Urinary bladder (tissue), 3 donors: ENCODE measurements at regions not wholly inside any gene's neighbourhood (a gene's known extent, or its start where the extent isn't known, plus 50 kb on each side); places are given as distances from the start of the nearest gene placed in this dataset.
"Not testable (repeated sequence)": the region's sequence is repeated elsewhere in the genome, so short reads cannot be mapped to it uniquely, and the experiment has no call there.

Experiments used
- DNase-seq: peaks from one replicate; pipeline ENCODE4 v3.0.0-alpha.2; 2015; ENCODE audit errors: extremely low spot score
- H3K27ac ChIP-seq: one replicate; pipeline ENCODE4 v1.5.1; 2013; ENCODE audit warnings: low read depth, mild to moderate bottlenecking, moderate library complexity
- H3K36me3 ChIP-seq: one replicate; pipeline ENCODE4 v1.6.1; 2013; ENCODE audit warnings: mild to moderate bottlenecking, moderate library complexity; ENCODE audit not compliant: insufficient read depth
- H3K4me1 ChIP-seq: one replicate; pipeline ENCODE4 v1.6.1; 2013; ENCODE audit warnings: mild to moderate bottlenecking, moderate library complexity; ENCODE audit not compliant: insufficient read depth
- H3K4me3 ChIP-seq: one replicate; pipeline ENCODE4 v1.5.1; 2013; ENCODE audit warnings: low read depth, low read length
- WGBS: extraction: QIAGEN DNeasy Blood & Tissue Kit; methylation state at CpG from one replicate; pipeline ENCODE4 v1.1.7; 2013; 5-methylcytosine and 5-hydroxymethylcytosine counted together
- donor health status: healthy with polysubstance abuse.
- donor health status: healthy.

GRCh38 chr6:28606424-28607391, 81.0 kb downstream of the GPX5 start:
- Histone ChIP-seq H3K27ac (no peak overlapping the region), H3K36me3 (no peaks in the 10 kb centered on the region), H3K4me1 (no peaks in the 10 kb centered on the region), H3K4me3 (no peak overlapping the region)
- DNase-seq, result peak; percentile 81
- 4% methylated on average over 30 of the region's 30 CpGs for WGBS

GRCh38 chr6:28607990-28608389, 82.3 kb downstream of the GPX5 start:
- Histone ChIP-seq H3K4me1 (no peaks in the 10 kb centered on the region), H3K27ac (no peak overlapping the region), H3K4me3 (no peak overlapping the region), H3K36me3 (no peaks in the 10 kb centered on the region)
- 22% methylated on average over 9 of the region's 9 CpGs for WGBS
- no peak for DNase-seq

- Histone ChIP-seq H3K27ac (no peak overlapping the region), H3K4me3 (no peak overlapping the region), H3K36me3 (no peaks in the 10 kb centered on the region), H3K4me1 (no peaks in the 10 kb centered on the region)
- DNase-seq, result no peak
- 96% methylated on average over 3 of the region's 3 CpGs for WGBS
Measured at GRCh38 chr6:28609672-28610071, 84.0 kb downstream of the GPX5 start.

GRCh38 chr6:28615616-28615954, 89.9 kb downstream of the GPX5 start:
- H3K4me1 ChIP-seq, result no peaks in the 10 kb centered on the region
- H3K36me3 ChIP-seq, result no peaks in the 10 kb centered on the region
- WGBS, result 82% methylated on average over 7 of the region's 7 CpGs
- no peak overlapping the region for H3K27ac ChIP-seq
- H3K4me3 ChIP-seq, result no peak overlapping the region
- DNase-seq, result no peak

- 33% methylated on average over 52 of the region's 52 CpGs for WGBS
- no peak overlapping the region for H3K27ac ChIP-seq
- no peak for DNase-seq
- no peaks in the 10 kb centered on the region for H3K4me1 ChIP-seq
- H3K4me3 ChIP-seq, result no peak overlapping the region
- no peaks in the 10 kb centered on the region for H3K36me3 ChIP-seq
Measured at GRCh38 chr6:28615955-28616747, 90.5 kb downstream of the GPX5 start.

- no peak overlapping the region for H3K27ac ChIP-seq
- DNase-seq, result no peak
- no peaks in the 10 kb centered on the region for H3K36me3 ChIP-seq
- no peak overlapping the region for H3K4me3 ChIP-seq
- no peaks in the 10 kb centered on the region for H3K4me1 ChIP-seq
Measured at GRCh38 chr6:28618898-28619555, 93.3 kb downstream of the GPX5 start.

GRCh38 chr6:28621268-28621667, 95.6 kb downstream of the GPX5 start:
- not testable (repeated sequence) for H3K4me3 ChIP-seq, H3K27ac ChIP-seq, H3K4me1 ChIP-seq, DNase-seq, H3K36me3 ChIP-seq
- WGBS, result 22% methylated on average over 21 of the region's 22 CpGs

- H3K27ac ChIP-seq, H3K4me1 ChIP-seq, DNase-seq, H3K36me3 ChIP-seq, H3K4me3 ChIP-seq: not testable (repeated sequence)
- 94% methylated on average over 3 of the region's 3 CpGs for WGBS
Measured at GRCh38 chr6:28623242-28623641, 97.6 kb downstream of the GPX5 start.

GRCh38 chr6:28626386-28626785, 100.7 kb downstream of the GPX5 start:
- H3K4me1 ChIP-seq, DNase-seq, H3K4me3 ChIP-seq, H3K36me3 ChIP-seq, H3K27ac ChIP-seq: not testable (repeated sequence)
- 42% methylated on average over 2 of the region's 2 CpGs for WGBS

- H3K27ac ChIP-seq, result no peak overlapping the region
- 84% methylated on average over 5 of the region's 5 CpGs for WGBS
- no peaks in the 10 kb centered on the region for H3K36me3 ChIP-seq
Measured at GRCh38 chr6:28632326-28632851, 106.7 kb downstream of the GPX5 start.

GRCh38 chr6:28633445-28634215, 107.9 kb downstream of the GPX5 start:
- DNase-seq, result no peak
- WGBS, result 61% methylated on average over 28 of the region's 28 CpGs
- H3K4me3 ChIP-seq, result no peak overlapping the region
- H3K36me3 ChIP-seq, result no peaks in the 10 kb centered on the region
- no peak overlapping the region for H3K27ac ChIP-seq
- H3K4me1 ChIP-seq, result no peaks in the 10 kb centered on the region

More at GRCh38 chr6:28632326-28632851, 106.7 kb downstream of the GPX5 start:
- no peak for DNase-seq
- H3K4me3 ChIP-seq, result no peak overlapping the region
- H3K4me1 ChIP-seq, result no peaks in the 10 kb centered on the region

- no peak for DNase-seq
- WGBS, result 10% methylated on average over 4 of the region's 4 CpGs
- H3K4me3 ChIP-seq, result peak overlapping the region; percentile 8
Measured at GRCh38 chr6:28634411-28634760, 108.7 kb downstream of the GPX5 start.

More at GRCh38 chr6:28634411-28634760, 108.7 kb downstream of the GPX5 start:
- Histone ChIP-seq H3K27ac (no peak overlapping the region), H3K36me3 (no peaks in the 10 kb centered on the region), H3K4me1 (no peaks in the 10 kb centered on the region)
